ENCODE measurements at regions not wholly inside any gene's neighbourhood (a gene's known extent, or its start where the extent isn't known, plus 50 kb on each side); places are given as distances from the start of the nearest gene placed in this dataset.

GRCh38 chr10:105707603-105708002 is 1066.5 kb downstream of the SORCS3 start:
- DNase-seq = no peak

GRCh38 chr10:105706281-105707026 is 1065.4 kb downstream of the SORCS3 start:
- no peak for DNase-seq

GRCh38 chr10:105702211-105702610 is 1061.1 kb downstream of the SORCS3 start:
- DNase-seq = no peak

GRCh38 chr10:105700218-105700617 is 1059.1 kb downstream of the SORCS3 start:
- no peak for DNase-seq

- DNase-seq = no peak
These were observed 1058.4 kb downstream of the SORCS3 start for GRCh38 chr10:105699504-105699903.

- DNase-seq = no peak
These were observed 1057.5 kb downstream of the SORCS3 start for GRCh38 chr10:105698592-105698991.

GRCh38 chr10:105697290-105697780 is 1056.2 kb downstream of the SORCS3 start:
- no peak for DNase-seq

- DNase-seq = no peak
These were observed 1050.7 kb downstream of the SORCS3 start for GRCh38 chr10:105691811-105692210.

GRCh38 chr10:105682911-105683310 is 1041.8 kb downstream of the SORCS3 start:
- DNase-seq = no peak

- DNase-seq = no peak
These were observed 1040.0 kb downstream of the SORCS3 start for GRCh38 chr10:105681051-105681450.

GRCh38 chr10:105679781-105680180 is 1038.7 kb downstream of the SORCS3 start:
- no peak for DNase-seq

GRCh38 chr10:105675333-105675732 is 1034.2 kb downstream of the SORCS3 start:
- DNase-seq = no peak

- peak; percentile 29 for DNase-seq
These were observed 1033.4 kb downstream of the SORCS3 start for GRCh38 chr10:105674448-105674847.

- DNase-seq = no peak
These were observed 1017.6 kb downstream of the SORCS3 start for GRCh38 chr10:105658696-105659095.

- no peak for DNase-seq
These were observed 1015.8 kb downstream of the SORCS3 start for GRCh38 chr10:105656856-105657255.

- DNase-seq = no peak
These were observed 1009.2 kb downstream of the SORCS3 start for GRCh38 chr10:105650306-105650705.

GRCh38 chr10:105647354-105647753 is 1006.3 kb downstream of the SORCS3 start:
- no peak for DNase-seq

- no peak for DNase-seq
These were observed 1003.9 kb downstream of the SORCS3 start for GRCh38 chr10:105644978-105645377.

- DNase-seq = no peak
These were observed 1003.5 kb downstream of the SORCS3 start for GRCh38 chr10:105644559-105644958.

GRCh38 chr10:105644091-105644490 is 1003.0 kb downstream of the SORCS3 start:
- no peak for DNase-seq

- DNase-seq = no peak
These were observed 1002.6 kb downstream of the SORCS3 start for GRCh38 chr10:105643660-105644059.

- no peak for DNase-seq
These were observed 993.2 kb downstream of the SORCS3 start for GRCh38 chr10:105634281-105634680.

- DNase-seq = peak; percentile 5
These were observed 974.8 kb downstream of the SORCS3 start for GRCh38 chr10:105615715-105616365.

GRCh38 chr10:105611244-105611798 is 970.2 kb downstream of the SORCS3 start:
- no peak for DNase-seq
